ENCODE measurements at regions not wholly inside any gene's neighbourhood (a gene's known extent, or its start where the extent isn't known, plus 50 kb on each side); places are given as distances from the start of the nearest gene placed in this dataset.

DNA sequence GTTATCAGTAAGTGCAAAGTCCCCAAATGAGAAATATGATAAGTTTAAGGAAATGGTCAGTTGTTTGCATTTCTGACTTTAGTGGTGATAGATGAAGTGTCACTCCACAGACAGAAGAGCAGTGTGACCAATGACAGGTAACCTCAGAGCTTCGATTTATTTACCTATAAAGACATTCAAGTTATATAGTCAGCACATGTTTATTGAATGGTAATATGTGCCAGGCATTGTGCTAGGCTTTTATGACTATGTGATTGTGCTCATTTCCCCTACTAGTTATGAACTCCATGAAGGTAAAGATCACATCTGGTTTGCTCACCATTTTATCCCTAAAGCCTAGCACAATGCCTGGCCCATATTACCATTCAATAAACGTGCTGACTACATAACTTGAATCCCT is 222.4 kb downstream of the HHIPL2 start:
- DNase-seq, result no peak
- no peaks in the 10 kb centered on the region for H3K27me3 ChIP-seq (ENCODE audit: control insufficient read depth, insufficient read depth, low read length)
- no peak overlapping the region for H3K4me3 ChIP-seq (ENCODE audit: insufficient read depth, low read depth, low read length)
- no peaks in the 10 kb centered on the region for H3K36me3 ChIP-seq (replicated peaks; ENCODE audit: control insufficient read depth, insufficient read depth, low read length)

DNA sequence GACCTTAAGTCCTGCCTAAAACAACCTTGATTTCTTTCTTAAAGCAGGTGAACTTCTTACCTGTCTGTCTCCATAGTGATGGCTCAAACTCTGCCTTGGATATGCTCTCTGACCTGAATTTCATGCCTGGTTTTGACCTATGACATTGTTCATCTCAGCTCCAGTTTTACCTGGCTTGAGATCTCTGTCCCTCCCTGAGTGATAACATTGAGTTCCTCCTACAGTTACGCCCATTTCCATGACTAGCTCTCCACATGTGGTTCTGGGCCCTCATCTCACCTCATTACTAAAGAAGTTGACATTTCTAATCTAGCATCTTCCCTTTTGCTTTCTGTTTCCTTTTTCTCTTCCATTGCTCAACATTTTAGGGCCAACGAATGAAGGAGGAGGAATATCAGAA is 233.1 kb downstream of the HHIPL2 start:
- Histone ChIP-seq H3K4me3 (ENCODE audit: insufficient read depth, low read depth, low read length) (no peak overlapping the region), H3K36me3 (replicated peaks; ENCODE audit: control insufficient read depth, insufficient read depth, low read length) (no peaks in the 10 kb centered on the region), H3K27me3 (ENCODE audit: control insufficient read depth, insufficient read depth, low read length) (no peaks in the 10 kb centered on the region; the same call in 1 of the 2 replicates)
- DNase-seq, result no peak

DNA sequence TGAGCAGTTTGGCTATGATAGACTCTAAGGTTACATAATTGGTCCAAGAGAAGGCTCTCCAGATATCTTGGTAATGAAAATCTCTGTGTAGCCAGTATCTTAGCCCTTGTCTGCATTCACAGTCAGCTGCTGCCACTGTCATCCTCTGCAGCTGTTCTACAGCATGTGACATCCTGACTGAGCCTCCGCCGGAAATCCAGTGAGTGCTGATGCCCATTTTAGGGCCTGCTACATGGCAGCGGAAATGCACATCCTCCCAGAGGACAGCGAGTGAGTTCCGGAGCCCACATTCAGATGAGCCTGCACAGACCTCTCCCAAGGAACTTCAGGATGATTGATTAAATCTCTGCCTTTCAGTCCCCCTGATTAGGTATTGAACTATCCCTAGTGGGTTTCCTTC is 237.1 kb downstream of the HHIPL2 start:
- H3K36me3 ChIP-seq (replicated peaks; ENCODE audit: control insufficient read depth, insufficient read depth, low read length), result no peaks in the 10 kb centered on the region
- DNase-seq, result no peak
- H3K27me3 ChIP-seq (ENCODE audit: control insufficient read depth, insufficient read depth, low read length), result no peaks in the 10 kb centered on the region

DNA sequence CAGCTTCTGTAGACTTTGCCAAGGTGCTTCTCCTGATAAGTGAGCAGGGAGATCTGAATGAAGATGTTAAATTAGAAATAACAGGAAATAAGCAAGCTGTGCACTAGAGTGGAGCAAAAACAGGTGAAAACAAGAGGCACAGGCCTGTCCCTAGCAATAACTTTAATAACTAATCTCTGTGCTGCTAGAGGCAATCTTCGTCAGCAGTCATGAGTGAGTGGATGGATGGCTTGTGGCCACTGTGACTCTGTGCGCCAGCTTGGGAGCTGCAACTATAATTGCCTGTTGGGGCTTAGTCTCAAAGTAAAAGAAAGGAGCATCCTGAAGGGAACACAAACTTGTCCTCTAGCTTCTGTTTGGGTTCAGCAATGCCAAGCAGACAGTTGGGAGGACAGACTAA is 240.3 kb downstream of the HHIPL2 start:
- H3K27me3 ChIP-seq (ENCODE audit: control insufficient read depth, insufficient read depth, low read length), result no peaks in the 10 kb centered on the region

More for the DNA sequence above, 237.1 kb downstream of the HHIPL2 start:
- H3K4me3 ChIP-seq (ENCODE audit: insufficient read depth, low read depth, low read length), result no peak overlapping the region

DNA sequence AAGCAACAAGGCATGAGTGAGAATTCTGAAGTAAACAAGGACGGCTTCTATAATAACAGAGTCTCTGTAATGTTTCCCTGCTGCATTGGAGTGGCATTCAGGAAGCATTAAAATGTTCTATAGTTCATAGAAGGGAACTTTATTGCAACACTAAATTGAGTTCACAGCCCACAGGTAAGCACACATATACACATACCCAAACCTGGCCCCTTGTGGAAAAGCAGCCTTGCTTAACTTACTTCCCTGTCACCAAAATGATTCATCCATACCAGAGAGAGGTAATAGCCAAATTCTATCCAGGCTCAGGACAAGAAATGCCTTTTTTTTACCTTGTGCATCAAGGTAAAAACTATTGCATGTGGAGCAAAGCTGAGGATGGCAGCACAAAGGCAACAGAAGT is 241.4 kb downstream of the HHIPL2 start:
- H3K4me3 ChIP-seq (ENCODE audit: insufficient read depth, low read depth, low read length), result no peak overlapping the region
- DNase-seq, result no peak
- no peaks in the 10 kb centered on the region for H3K36me3 ChIP-seq (replicated peaks; ENCODE audit: control insufficient read depth, insufficient read depth, low read length)
- H3K27me3 ChIP-seq (ENCODE audit: control insufficient read depth, insufficient read depth, low read length), result no peaks in the 10 kb centered on the region

More for the DNA sequence above, 240.3 kb downstream of the HHIPL2 start:
- no peak for DNase-seq
- no peaks in the 10 kb centered on the region for H3K36me3 ChIP-seq (replicated peaks; ENCODE audit: control insufficient read depth, insufficient read depth, low read length)
- no peak overlapping the region for H3K4me3 ChIP-seq (ENCODE audit: insufficient read depth, low read depth, low read length)

DNA sequence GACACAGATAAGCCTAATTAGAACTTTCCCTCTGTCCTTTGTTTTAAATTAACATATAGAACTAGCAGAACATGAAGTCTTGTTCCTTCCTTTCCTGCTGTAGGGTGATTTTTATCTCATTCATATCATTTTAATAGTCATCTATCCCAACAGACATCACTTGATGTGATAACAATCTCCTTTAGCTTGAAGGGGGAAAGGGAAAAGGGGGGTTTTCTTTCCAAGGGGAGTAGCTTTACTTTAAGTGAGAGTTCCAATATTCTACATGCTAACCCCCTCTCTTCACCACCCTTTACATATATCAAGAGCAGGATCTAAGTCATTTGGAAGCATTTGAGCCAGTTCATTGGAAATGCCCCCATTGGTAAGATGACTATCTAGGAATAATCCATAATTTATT is 241.9 kb downstream of the HHIPL2 start:
- no peak for DNase-seq
- no peak overlapping the region for H3K4me3 ChIP-seq (ENCODE audit: insufficient read depth, low read depth, low read length)
- H3K36me3 ChIP-seq (replicated peaks; ENCODE audit: control insufficient read depth, insufficient read depth, low read length), result no peaks in the 10 kb centered on the region
- H3K27me3 ChIP-seq (ENCODE audit: control insufficient read depth, insufficient read depth, low read length), result no peaks in the 10 kb centered on the region

DNA sequence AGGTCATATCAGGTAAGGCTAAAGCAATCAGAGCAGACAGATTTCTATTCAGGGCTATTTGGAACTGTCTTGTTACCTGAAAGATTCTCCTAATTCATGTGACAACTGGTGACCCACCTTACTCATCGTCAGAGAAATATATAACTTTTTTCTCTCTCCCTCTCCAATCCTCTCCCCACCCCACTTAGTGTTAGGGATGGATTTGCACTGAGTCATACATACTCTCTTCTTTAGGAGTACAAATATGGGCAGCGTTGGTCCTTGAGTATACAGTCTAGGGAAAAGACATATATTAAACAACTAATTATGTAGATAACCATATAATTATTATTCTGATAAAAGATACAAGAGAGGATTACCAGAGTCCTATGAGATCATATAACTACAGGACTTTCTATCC is 246.3 kb downstream of the HHIPL2 start:
- Histone ChIP-seq H3K4me3 (ENCODE audit: insufficient read depth, low read depth, low read length) (no peak overlapping the region), H3K36me3 (replicated peaks; ENCODE audit: control insufficient read depth, insufficient read depth, low read length) (no peaks in the 10 kb centered on the region), H3K27me3 (ENCODE audit: control insufficient read depth, insufficient read depth, low read length) (no peaks in the 10 kb centered on the region)
- DNase-seq, result no peak

DNA sequence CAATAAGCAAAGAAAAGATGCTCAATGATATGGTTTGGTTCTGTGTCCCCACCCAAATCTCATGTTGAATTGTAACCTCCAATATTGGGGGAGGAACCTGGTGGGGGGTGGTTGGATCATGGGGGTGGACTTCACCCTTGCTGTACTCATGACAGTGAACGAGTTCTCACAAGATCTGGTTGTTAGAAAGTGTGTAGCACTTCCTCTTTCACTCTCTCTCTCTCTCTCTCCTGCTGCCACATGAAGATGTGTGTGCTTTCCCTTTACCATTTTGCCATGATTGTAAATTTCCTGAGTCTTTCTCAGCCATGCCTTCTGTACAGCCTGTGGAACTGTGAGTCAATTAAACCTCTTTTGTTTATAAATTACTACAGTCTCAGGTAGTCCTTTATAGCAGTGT is 248.4 kb downstream of the HHIPL2 start:
- Histone ChIP-seq H3K36me3 (replicated peaks; ENCODE audit: control insufficient read depth, insufficient read depth, low read length) (no peaks in the 10 kb centered on the region), H3K4me3 (ENCODE audit: insufficient read depth, low read depth, low read length) (no peak overlapping the region), H3K27me3 (ENCODE audit: control insufficient read depth, insufficient read depth, low read length) (no peaks in the 10 kb centered on the region)
- no peak for DNase-seq

DNA sequence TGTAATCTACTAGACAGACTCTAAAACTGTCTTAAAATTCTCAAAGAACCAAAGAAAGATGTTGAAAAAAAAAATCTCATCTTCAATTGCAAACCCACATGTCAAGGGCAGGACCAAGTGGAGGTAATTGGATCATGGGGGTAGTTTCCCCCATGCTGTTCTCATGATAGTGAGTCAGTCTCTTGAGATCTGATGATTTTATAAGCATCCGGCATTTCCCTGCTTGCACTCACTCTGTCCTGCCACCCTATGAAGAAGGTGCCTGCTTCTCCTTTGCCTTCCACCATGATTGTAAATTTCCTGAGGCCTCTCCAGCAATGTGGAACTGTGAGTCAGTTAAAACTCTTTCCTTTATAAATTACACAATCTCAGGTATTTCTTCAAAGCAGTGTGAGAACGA is 257.0 kb downstream of the HHIPL2 start:
- H3K36me3 ChIP-seq (replicated peaks; ENCODE audit: control insufficient read depth, insufficient read depth, low read length), result no peaks in the 10 kb centered on the region
- H3K4me3 ChIP-seq (ENCODE audit: insufficient read depth, low read depth, low read length), result no peak overlapping the region
- no peaks in the 10 kb centered on the region for H3K27me3 ChIP-seq (ENCODE audit: control insufficient read depth, insufficient read depth, low read length)
- no peak for DNase-seq

DNA sequence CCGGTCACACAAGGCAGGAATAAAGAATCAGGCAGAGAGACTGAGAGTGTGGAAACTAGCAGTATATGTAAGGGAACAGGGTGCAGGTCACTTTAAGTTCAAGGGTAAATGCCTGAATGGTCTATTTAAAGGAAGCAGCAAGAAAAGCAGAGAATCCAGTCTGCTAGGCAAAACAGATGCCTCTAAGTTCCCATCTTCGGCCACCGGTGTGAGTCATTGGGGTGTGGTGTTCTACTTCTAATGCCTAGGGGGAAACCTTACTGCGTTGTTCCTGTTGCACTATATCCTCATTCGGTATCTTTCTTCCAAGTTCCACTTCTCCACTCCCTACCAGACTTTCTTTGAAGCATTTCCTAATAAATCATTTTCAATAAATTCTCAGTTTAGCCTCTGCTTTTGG is 259.9 kb downstream of the HHIPL2 start:
- H3K27me3 ChIP-seq (ENCODE audit: control insufficient read depth, insufficient read depth, low read length), result no peaks in the 10 kb centered on the region
- H3K36me3 ChIP-seq (replicated peaks; ENCODE audit: control insufficient read depth, insufficient read depth, low read length), result no peaks in the 10 kb centered on the region
- no peak overlapping the region for H3K4me3 ChIP-seq (ENCODE audit: insufficient read depth, low read depth, low read length)
- no peak for DNase-seq

DNA sequence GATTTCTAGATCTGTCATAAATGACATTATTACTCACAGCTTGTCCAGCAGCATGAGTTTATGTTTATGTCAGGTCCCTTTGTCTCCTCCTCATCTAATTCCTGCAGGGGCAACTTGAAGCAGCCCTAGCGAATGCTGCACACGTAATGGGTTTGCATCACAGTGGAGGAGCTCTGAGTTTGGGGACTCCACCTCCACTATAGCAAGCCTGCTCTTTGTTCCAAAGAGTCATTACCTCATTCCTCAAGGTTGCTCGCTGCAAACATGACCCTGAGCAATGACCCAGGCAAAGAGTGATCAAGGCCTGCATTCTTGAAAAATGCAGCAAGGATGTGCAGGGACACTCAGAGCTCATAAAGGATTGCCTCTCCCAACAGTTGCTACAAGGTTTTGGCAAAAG is 261.9 kb downstream of the HHIPL2 start:
- no peak for DNase-seq
- Histone ChIP-seq H3K27me3 (ENCODE audit: control insufficient read depth, insufficient read depth, low read length) (no peaks in the 10 kb centered on the region), H3K36me3 (replicated peaks; ENCODE audit: control insufficient read depth, insufficient read depth, low read length) (no peaks in the 10 kb centered on the region), H3K4me3 (ENCODE audit: insufficient read depth, low read depth, low read length) (no peak overlapping the region)

DNA sequence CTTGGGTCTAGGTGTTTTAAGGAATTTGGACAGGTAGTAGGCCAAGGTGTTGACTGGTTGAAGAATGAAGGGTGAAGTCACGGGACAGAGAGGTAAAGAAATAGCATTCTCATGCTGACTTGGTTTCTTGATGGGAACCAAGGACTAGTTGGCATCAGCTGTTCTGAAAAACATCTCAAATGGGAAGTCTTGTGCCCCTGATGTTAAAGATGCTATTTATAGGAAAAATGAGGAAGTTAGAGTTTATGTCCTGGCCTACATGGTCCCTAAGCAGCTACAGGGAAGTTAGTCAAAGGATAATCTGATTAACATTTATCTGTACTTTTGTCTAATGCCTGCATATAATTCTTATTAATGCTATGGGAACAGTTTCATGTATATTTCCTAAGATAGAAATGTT is 262.4 kb downstream of the HHIPL2 start:
- H3K27me3 ChIP-seq (ENCODE audit: control insufficient read depth, insufficient read depth, low read length), result no peaks in the 10 kb centered on the region
- H3K36me3 ChIP-seq (replicated peaks; ENCODE audit: control insufficient read depth, insufficient read depth, low read length), result no peaks in the 10 kb centered on the region
- DNase-seq, result no peak
- H3K4me3 ChIP-seq (ENCODE audit: insufficient read depth, low read depth, low read length), result no peak overlapping the region

DNA sequence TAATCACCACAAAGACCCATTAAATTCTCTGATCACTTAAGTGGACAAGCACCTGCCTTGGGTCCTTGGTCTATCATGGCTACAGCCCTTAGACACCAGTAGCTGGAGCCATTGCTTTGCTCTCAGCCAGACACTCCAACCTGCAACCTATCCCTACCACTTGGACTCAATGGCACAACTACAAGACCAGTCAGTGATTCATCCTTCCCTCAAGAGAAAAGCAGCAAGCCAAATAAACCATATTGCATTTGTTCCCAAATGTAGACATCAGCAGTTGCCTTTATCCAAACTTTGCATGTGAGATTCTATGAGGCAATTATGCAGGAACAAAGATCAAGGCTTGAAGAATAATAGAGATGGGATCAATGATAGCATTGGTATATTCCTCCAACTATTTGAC is 263.4 kb downstream of the HHIPL2 start:
- Histone ChIP-seq H3K27me3 (ENCODE audit: control insufficient read depth, insufficient read depth, low read length) (no peaks in the 10 kb centered on the region), H3K4me3 (ENCODE audit: insufficient read depth, low read depth, low read length) (no peak overlapping the region), H3K36me3 (replicated peaks; ENCODE audit: control insufficient read depth, insufficient read depth, low read length) (no peaks in the 10 kb centered on the region)
- DNase-seq, result no peak

DNA sequence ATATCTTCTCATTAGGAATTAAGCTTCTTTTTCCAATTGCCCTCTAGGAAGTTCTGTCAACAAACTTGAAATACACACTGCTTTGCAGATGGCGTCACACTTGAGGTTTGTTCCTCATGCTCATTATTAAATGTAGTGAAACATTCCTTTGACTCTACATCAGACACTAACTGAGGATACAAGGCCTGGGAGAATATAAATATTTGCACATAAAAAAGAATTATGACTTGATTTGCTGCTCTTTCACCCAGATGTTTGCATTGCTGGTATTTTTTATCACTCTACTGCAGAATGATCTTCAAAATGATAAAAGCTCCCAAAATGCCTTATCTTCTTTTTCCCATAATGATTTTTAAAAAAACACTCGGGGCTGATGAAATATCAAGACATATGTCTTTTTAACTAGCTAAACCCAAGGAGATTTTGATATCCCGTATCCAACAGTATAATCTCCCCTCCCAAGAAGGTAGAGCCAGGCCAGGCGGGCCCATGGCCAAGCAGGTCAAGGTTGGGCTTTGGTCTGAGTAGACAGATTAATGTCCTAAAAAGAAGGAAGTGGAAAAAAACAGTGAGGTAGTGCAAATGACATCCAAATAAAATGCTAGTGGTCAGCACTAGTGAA is 264.6 kb downstream of the HHIPL2 start:
- no peak overlapping the region for H3K4me3 ChIP-seq (ENCODE audit: insufficient read depth, low read depth, low read length)
- DNase-seq, result no peak

DNA sequence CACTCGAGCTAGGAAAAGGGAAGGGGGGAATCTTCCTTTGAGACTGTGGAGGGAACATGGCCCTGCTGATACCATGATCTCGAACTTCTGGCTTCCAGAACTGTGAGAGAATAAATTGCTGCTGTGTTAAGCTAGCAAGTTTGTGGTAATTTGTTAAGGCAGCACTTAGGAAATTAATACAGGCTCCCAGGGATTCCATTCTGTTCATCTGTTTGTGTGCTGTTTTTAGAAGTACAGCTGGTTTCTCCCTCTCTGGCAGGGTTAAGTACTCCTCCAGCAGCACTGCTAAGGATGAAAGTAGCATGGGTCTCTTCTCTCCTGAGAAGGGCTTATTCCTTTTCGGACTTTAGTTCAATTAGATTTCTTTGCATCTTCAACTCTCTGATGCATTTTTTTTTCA is 268.3 kb downstream of the HHIPL2 start:
- H3K4me3 ChIP-seq (ENCODE audit: insufficient read depth, low read depth, low read length), result no peak overlapping the region
- no peaks in the 10 kb centered on the region for H3K27me3 ChIP-seq (ENCODE audit: control insufficient read depth, insufficient read depth, low read length)
- H3K36me3 ChIP-seq (replicated peaks; ENCODE audit: control insufficient read depth, insufficient read depth, low read length), result no peaks in the 10 kb centered on the region
- no peak for DNase-seq

More for the DNA sequence above, 264.6 kb downstream of the HHIPL2 start:
- Histone ChIP-seq H3K27me3 (ENCODE audit: control insufficient read depth, insufficient read depth, low read length) (no peaks in the 10 kb centered on the region), H3K36me3 (replicated peaks; ENCODE audit: control insufficient read depth, insufficient read depth, low read length) (no peaks in the 10 kb centered on the region)

DNA sequence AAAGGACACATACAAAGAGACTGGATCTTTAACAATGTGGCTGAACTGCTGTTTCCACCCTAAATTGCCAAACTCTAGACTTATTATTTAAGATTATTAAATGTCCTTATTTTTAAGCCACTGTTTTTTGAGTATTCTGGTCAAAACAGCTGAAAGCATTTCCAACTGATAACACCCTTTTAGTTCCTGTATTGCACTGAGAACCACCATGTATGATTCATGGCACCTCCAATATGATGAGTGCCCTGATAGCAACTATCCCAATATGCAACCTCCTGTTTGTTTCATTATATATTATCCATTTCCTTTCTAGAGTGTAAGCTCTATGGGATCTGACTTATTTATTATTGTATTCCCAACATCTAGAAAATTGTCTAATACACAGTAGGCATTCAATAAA is 269.4 kb downstream of the HHIPL2 start:
- no peak for DNase-seq
- H3K27me3 ChIP-seq (ENCODE audit: control insufficient read depth, insufficient read depth, low read length), result no peaks in the 10 kb centered on the region
- no peaks in the 10 kb centered on the region for H3K36me3 ChIP-seq (replicated peaks; ENCODE audit: control insufficient read depth, insufficient read depth, low read length)
- H3K4me3 ChIP-seq (ENCODE audit: insufficient read depth, low read depth, low read length), result no peak overlapping the region

Measured in H7 (cell line).